ENCODE measurements at regions not wholly inside any gene's neighbourhood (a gene's known extent, or its start where the extent isn't known, plus 50 kb on each side); places are given as distances from the start of the nearest gene placed in this dataset.

GRCh38 chr12:4117386-4118016 is 156.1 kb upstream of the CCND2 start:
- in situ Hi-C loops (cut with HindIII; ENCODE audit: low sequenced_read_pairs), result no loop called here
- DNase-seq (ENCODE audit: low spot score), result no peak

- no peak for DNase-seq (ENCODE audit: low spot score)
- in situ Hi-C loops (cut with HindIII; ENCODE audit: low sequenced_read_pairs), result no loop called here
These were observed 157.1 kb upstream of the CCND2 start for GRCh38 chr12:4116251-4117111.

GRCh38 chr12:4115570-4115969 is 158.0 kb upstream of the CCND2 start:
- DNase-seq (ENCODE audit: low spot score), result no peak
- in situ Hi-C loops (cut with HindIII; ENCODE audit: low sequenced_read_pairs), result no loop called here

- in situ Hi-C loops (cut with HindIII; ENCODE audit: low sequenced_read_pairs), result no loop called here
- no peak for DNase-seq (ENCODE audit: low spot score)
These were observed 158.6 kb upstream of the CCND2 start for GRCh38 chr12:4114986-4115385.

- in situ Hi-C loops (cut with HindIII; ENCODE audit: low sequenced_read_pairs), result no loop called here
- no peak for DNase-seq (ENCODE audit: low spot score)
These were observed 160.7 kb upstream of the CCND2 start for GRCh38 chr12:4112734-4113325.

- in situ Hi-C loops (cut with HindIII; ENCODE audit: low sequenced_read_pairs), result no loop called here
- DNase-seq (ENCODE audit: low spot score), result no peak
These were observed 161.3 kb upstream of the CCND2 start for GRCh38 chr12:4112290-4112689.

- in situ Hi-C loops (cut with HindIII; ENCODE audit: low sequenced_read_pairs), result no loop called here
- no peak for DNase-seq (ENCODE audit: low spot score)
These were observed 162.6 kb upstream of the CCND2 start for GRCh38 chr12:4111010-4111409.

- no peak for DNase-seq (ENCODE audit: low spot score)
- in situ Hi-C loops (cut with HindIII; ENCODE audit: low sequenced_read_pairs), result no loop called here
These were observed 163.7 kb upstream of the CCND2 start for GRCh38 chr12:4109826-4110225.

- DNase-seq (ENCODE audit: low spot score), result no peak
- in situ Hi-C loops (cut with HindIII; ENCODE audit: low sequenced_read_pairs), result no loop called here
These were observed 164.7 kb upstream of the CCND2 start for GRCh38 chr12:4108803-4109345.

GRCh38 chr12:4107911-4108697 is 165.5 kb upstream of the CCND2 start:
- in situ Hi-C loops (cut with HindIII; ENCODE audit: low sequenced_read_pairs), result no loop called here
- no peak for DNase-seq (ENCODE audit: low spot score)

GRCh38 chr12:4107436-4107878 is 166.1 kb upstream of the CCND2 start:
- DNase-seq (ENCODE audit: low spot score), result peak; percentile 33
- in situ Hi-C loops (cut with HindIII; ENCODE audit: low sequenced_read_pairs), result no loop called here

- in situ Hi-C loops (cut with HindIII; ENCODE audit: low sequenced_read_pairs), result no loop called here
- no peak for DNase-seq (ENCODE audit: low spot score)
These were observed 166.9 kb upstream of the CCND2 start for GRCh38 chr12:4106621-4107020.

GRCh38 chr12:4104722-4105244 is 168.8 kb upstream of the CCND2 start:
- in situ Hi-C loops (cut with HindIII; ENCODE audit: low sequenced_read_pairs), result no loop called here
- DNase-seq (ENCODE audit: low spot score), result no peak

GRCh38 chr12:4099276-4099675 is 174.3 kb upstream of the CCND2 start:
- no peak for DNase-seq (ENCODE audit: low spot score)
- in situ Hi-C loops (cut with HindIII; ENCODE audit: low sequenced_read_pairs), result no loop called here

- no peak for DNase-seq (ENCODE audit: low spot score)
- in situ Hi-C loops (cut with HindIII; ENCODE audit: low sequenced_read_pairs), result no loop called here
These were observed 182.4 kb upstream of the CCND2 start for GRCh38 chr12:4091016-4091743.

- in situ Hi-C loops (cut with HindIII; ENCODE audit: low sequenced_read_pairs), result no loop called here
- no peak for DNase-seq (ENCODE audit: low spot score)
These were observed 183.6 kb upstream of the CCND2 start for GRCh38 chr12:4089956-4090355.

GRCh38 chr12:4089121-4089606 is 184.4 kb upstream of the CCND2 start:
- DNase-seq (ENCODE audit: low spot score), result no peak

GRCh38 chr12:4088451-4088850 is 185.1 kb upstream of the CCND2 start:
- no peak for DNase-seq (ENCODE audit: low spot score)
- in situ Hi-C loops (cut with HindIII; ENCODE audit: low sequenced_read_pairs), result no loop called here

More at GRCh38 chr12:4089121-4089606, 184.4 kb upstream of the CCND2 start:
- in situ Hi-C loops (cut with HindIII; ENCODE audit: low sequenced_read_pairs), result no loop called here
